ENCODE measurements at regions not wholly inside any gene's neighbourhood (a gene's known extent, or its start where the extent isn't known, plus 50 kb on each side); places are given as distances from the start of the nearest gene placed in this dataset.
"Not testable (repeated sequence)": the region's sequence is repeated elsewhere in the genome, so short reads cannot be mapped to it uniquely, and the experiment has no call there.

GRCh38 chr6:3958255-3958654 lies 109.1 kb downstream of the FAM50B start:
- POLR2A ChIA-PET = no interaction called here
- CTCF ChIA-PET = interaction anchor here (1.3 kb wide), 1 partner anchor 12 kb away, joined by 3 read pairs; no protein-coding TSS in a partner anchor

DNA sequence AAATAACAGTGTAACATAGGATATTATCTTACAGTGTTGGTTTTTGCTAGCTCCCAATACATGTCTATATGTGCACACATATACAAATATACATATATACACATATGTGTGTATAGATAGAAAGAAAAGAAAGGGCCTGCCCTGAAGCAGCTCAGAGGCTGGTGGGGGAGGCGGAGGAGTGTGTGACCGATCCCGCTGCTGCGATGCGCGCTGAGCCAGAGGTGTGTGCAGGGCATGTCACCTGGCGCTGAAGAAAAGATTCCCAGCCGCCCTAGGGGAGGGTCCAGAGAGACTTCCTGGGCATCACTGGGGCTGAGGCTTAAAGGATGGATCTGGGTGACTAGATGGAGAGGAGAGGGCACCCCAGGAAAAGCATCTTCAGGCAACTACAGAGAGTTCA lies 110.2 kb downstream of the FAM50B start:
- POLR2A ChIA-PET = no interaction called here
- CTCF ChIA-PET = no interaction called here

DNA sequence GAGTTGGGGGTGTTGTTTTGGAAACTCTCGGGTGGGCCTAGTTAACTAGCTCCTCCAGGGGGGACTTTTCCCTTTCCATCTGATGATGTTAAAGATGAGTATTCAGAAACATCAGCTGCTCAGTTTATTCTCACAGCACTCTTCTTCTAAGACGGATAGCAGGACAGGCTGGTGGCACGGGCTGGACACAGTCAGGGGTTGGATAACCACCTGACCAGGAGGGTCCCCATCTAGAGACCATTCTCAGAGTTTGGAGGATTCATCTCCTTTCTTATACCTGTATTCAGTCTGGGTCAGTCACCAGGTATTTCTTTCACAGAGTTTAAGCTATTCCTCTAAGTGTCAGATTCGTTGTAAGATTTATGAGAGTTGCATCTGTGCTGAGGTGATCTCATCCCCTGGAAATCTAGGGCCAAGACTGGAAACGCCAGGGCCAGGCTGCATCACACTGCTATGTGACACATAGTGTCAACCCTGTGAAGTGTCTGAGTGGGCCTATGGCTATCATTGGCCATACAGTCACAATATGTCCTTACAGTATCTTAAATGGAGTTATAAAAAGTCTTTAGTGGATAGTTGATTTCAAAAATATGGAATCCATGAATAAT lies 111.7 kb downstream of the FAM50B start:
- POLR2A ChIA-PET = no interaction called here
- CTCF ChIA-PET = no interaction called here

DNA sequence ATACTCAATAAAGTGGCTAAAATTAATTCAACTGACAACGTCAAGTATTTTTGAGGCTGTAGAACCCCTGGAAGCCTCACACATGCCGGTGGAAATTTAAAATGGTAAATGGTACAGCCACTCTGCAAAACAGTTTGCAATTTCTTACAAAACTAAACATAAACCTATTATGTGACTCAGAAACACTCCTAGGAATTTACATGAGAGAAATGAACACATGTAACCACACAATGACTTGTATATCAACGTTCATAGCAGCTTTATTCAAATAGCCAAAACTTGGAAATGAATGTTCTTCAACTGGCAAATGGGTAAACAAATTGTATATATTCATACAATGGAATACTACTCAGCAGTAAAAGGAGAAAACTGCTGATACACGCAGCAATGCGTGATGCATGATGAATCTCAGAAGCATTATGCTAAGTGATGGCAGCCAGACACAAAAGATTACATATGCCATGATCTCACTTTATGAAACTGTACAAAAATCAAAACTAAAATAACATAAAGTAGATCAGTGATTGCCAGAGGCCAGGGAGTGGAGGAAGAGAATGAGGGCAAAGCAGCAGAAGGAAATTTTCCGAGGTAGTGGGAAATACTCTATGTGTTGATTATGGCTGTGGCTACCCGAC lies 112.5 kb downstream of the FAM50B start:
- CTCF ChIA-PET = no interaction called here
- POLR2A ChIA-PET = no interaction called here

DNA sequence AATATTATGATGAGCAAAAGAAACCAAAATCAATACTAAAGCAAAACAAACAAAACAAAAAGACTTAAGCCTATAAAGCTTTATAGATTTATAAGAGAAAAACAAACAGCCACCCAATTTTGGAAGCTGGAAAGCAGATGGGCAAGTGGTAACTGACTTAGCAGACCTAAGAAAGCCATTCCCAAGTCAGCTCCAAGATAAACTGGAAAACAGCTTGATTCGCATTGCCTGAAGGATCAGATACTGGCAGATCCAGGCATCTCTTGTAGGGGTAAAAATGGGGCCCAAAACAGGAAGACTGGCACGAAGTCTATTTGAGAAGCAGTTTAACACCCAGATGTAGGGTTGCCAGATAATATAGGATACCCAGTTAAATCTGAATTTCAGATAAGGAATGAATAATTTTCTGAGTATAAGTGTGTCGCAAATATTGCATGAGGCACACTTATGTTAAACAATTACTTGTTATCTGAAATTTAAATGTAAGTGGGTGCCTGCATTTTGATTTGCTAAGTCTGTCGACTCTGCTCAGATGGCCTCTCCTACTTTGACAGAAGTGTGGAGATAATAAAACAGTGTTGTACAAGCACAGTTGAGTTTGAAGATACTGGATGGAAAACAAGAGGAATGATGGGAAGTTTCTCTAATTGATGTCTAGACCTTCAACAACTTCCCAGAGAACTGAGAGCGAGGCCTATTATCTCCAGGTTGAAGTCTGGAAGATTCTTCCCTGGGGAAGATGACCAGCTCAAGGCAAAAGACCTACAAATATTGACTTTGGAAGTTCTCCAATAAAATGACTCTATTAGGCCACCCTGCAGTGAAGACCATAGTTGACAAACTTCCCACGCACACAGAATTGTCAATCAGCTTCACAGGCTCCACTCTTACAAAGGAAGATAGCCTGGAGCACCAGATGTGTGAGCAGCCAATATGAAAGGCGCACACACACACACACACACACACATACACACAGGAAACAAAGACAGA lies 113.4 kb downstream of the FAM50B start:
- CTCF ChIA-PET = interaction anchor here (0.6 kb wide), 1 partner anchor 596 kb away, joined by 4 read pairs; no protein-coding TSS in a partner anchor

GRCh38 chr6:3963426-3963825 lies 114.3 kb downstream of the FAM50B start:
- ChIA-PET POLR2A (no interaction called here), CTCF (interaction anchor here (0.6 kb wide), 1 partner anchor 597 kb away, joined by 4 read pairs; no protein-coding TSS in a partner anchor)

More for the DNA sequence above, 113.4 kb downstream of the FAM50B start:
- POLR2A ChIA-PET = no interaction called here

DNA sequence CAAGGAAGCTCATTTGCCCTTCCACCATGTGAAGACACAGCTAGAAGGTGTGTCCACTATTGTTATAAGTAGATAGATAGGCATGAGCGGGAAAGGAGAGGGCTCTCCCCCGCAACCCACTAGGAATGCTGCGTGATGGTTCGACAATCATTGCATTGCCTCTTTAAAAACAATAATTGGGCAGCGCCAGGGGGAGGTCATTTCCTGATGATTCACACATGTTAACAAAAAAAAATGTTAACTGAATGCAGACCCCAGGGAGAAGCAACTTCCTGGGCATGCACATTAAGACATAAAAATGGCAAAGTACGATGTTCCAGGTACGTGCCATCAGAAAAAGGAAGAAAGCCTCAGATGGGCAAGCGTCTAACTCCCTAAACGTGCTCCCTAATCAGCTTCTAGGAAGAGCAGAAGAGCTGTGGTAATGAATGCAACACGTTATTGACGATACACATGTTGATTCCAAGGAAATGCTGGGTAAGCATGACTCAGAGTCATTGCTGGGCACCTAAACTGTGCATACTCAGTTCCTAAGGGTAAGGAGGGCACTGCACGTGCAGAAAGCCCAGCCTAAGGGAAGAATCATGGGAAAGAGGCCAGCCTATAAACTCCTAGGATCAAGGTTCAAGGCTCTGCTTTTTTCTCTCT lies 113.7 kb downstream of the FAM217A start:
- POLR2A ChIA-PET = no interaction called here
- CTCF ChIA-PET = no interaction called here

- ChIA-PET CTCF (interaction anchor here (0.6 kb wide), 1 partner anchor 56 kb away, joined by 3 read pairs; no protein-coding TSS in a partner anchor), POLR2A (no interaction called here)
Observed at GRCh38 chr6:3966426-3966825, 112.5 kb downstream of the FAM217A start.

GRCh38 chr6:3970097-3970496 lies 108.8 kb downstream of the FAM217A start:
- POLR2A ChIA-PET = no interaction called here
- CTCF ChIA-PET = interaction anchor here (1.0 kb wide), 1 partner anchor 12 kb away, joined by 3 read pairs; no protein-coding TSS in a partner anchor

GRCh38 chr6:3973152-3973551 lies 105.8 kb downstream of the FAM217A start:
- CTCF ChIA-PET, POLR2A ChIA-PET: not testable (repeated sequence)

DNA sequence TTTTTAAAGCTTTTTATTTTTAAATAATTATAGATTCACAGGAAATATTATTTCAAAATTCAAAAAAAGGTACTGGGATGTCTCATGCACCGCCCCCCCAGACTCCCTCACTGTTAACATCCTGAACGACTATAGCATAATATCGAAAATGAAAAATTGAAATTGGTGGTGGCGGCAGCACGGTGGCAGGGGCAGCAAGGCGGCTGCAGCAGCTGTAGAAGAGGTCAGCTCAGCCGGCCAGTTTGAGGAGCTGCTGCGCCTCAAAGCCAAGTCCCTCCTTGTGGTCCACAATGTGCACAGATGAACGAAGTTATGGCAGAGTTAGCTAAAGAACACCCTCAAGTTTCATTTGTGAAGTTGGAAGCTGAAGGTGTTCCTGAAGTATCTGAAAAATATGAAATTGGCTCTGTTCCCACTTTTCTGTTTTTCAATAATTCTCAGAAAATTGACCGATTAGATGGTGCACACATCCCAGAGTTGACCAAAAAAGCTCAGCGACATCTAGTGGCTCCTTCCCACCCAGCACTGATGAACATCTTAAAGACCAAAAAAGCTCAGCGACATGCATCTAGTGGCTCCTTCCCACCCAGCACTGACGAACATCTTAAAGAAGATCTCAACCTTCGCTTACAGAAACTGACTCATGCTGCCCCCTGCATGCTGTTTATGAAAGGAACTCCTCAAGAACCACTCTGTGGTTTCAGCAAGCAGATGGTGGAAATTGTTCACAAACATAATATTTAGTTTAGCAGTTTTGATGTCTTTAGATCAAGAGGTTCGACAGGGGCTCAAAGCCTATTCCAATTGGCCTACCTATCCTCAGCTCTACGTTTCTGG lies 100.8 kb downstream of the FAM217A start:
- ChIA-PET POLR2A (interaction anchor here (1.0 kb wide), 1 partner anchor 237 kb away, joined by 3 read pairs; no protein-coding TSS in a partner anchor), CTCF (interaction anchor here (0.9 to 2.5 kb wide), 12 partner anchors 11 to 258 kb away, joined by 3 to 12 read pairs (median 6); partner anchors contain the start of gene FAM50B)

DNA sequence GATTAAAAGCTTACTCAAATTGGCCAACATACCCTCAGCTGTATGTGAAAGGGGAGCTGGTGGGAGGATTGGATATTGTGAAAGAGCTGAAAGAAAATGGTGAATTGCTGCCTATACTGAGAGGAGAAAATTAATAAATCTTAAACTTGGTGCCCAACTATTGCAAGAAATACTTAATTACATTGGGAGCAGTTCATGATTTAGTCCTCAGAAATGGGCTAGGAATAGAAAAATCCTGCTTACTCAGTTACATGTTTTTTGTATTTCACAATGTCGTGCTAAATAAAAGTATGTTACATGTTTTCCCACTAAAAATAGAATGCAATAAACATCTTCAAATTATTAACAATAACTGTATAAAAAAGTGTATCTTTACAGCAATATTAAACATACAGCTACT lies 100.0 kb downstream of the FAM217A start:
- POLR2A ChIA-PET = not testable (repeated sequence)

DNA sequence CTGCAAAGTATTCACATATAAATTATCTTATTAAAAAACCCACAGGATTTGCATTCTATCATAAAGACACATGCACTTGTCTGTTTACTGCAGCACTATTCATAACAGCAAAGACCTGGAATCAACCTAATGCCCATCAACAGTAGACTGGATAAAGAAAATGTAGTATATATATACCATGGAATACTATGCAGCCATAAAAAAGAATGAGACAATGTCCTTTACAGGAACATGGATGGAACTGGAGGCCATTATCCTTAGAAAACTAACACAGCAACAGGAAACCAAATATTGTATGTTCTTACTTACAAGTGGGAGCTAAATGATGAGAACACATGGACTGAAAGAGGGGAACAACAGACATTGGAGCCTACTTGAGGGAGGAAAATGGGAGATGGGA lies 97.0 kb downstream of the FAM217A start:
- ChIA-PET CTCF (no interaction called here), POLR2A (no interaction called here)

More for the DNA sequence above, 100.0 kb downstream of the FAM217A start:
- CTCF ChIA-PET = interaction anchor here (1.2 to 2.5 kb wide), 7 partner anchors 12 to 251 kb away, joined by 4 to 12 read pairs (median 7); no protein-coding TSS in a partner anchor

- ChIA-PET CTCF (no interaction called here), POLR2A (no interaction called here)
Observed at GRCh38 chr6:3983778-3984177, 95.2 kb downstream of the FAM217A start.

DNA sequence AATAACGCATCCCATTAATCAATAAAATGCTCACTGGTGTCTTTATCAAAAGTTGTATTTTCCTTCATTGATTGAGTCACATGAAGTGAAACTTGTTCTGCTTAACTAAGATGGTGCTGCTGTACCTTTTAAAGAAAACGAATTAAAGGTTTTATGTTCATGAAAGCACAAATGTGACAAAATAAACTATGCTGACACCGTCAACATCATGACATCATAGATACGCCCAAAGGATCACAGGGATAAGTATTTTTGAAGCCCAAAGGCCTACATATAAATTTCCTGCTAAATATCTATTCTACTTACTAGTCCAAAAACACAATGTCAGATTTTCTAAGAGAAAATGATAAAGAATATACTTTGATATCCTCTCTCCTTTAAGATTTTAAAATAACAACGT lies 94.4 kb downstream of the FAM217A start:
- ChIA-PET CTCF (no interaction called here), POLR2A (no interaction called here)

DNA sequence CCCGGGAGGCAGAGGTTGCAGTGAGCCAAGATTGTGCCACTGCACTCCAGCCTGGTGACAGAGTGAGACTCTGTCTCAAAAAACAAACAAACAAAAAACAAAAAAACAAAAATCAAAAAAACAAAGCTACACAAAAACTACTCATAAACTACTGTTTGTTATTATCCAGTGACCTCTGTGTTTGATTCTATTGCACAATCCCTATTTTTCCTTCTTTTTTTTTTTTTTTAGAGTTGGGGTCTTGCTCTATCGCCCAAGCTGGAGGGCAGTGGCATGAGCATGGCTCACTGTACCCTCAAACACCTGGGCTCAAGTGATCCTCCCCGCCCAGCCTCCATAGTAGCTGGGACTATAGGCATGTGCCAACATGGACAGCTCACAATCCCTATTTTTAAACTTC lies 92.7 kb downstream of the FAM217A start:
- ChIA-PET POLR2A (interaction anchor here (0.7 kb wide), 1 partner anchor 1183 kb away, joined by 8 read pairs; no protein-coding TSS in a partner anchor), CTCF (no interaction called here)

DNA sequence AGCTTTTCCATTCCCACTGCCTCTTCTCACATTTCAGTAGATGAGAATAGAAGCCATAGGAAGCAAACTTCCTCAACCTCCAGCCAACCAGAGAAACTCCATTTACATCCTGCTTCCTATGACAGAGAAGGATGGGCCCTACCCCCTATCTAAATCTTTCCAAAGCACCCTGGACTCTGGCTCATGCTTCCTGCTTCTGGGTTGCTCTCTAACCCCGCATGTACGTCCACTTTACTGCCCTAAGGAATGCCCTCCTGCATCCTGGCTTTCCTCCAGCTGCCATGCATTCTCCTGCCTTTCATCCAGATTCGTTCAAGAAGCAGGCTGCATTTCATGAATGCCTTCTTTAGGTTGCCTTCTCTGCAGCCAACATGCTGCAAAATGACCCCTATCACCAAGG lies 91.9 kb downstream of the FAM217A start:
- ChIA-PET POLR2A (no interaction called here), CTCF (no interaction called here)

DNA sequence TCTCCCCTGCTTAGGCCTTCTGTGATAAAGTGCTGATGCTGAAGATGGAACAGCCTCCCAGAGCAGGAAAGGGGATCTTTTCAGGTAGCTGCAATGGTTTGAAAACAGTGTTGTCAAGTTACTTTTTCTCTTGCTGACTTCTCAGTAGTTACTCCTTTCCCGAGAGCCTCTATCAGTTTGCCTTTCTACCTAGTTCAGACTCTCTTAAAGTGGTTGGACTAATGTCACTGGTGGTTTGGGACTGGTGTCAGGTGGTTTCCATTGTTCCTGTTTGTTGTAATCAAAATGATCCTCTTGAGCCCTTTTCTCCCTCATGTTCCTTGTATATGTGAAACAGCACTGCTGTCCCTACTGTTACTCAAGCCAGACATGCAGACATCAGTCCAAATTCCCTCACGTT lies 91.4 kb downstream of the FAM217A start:
- ChIA-PET CTCF (no interaction called here), POLR2A (no interaction called here)

All from activated CD8-positive, alpha-beta memory T cell treated with anti-CD3 and anti-CD28 coated beads for 36 hours (primary cell).